ENCODE measurements at regions not wholly inside any gene's neighbourhood (a gene's known extent, or its start where the extent isn't known, plus 50 kb on each side); places are given as distances from the start of the nearest gene placed in this dataset.

- ATAC-seq, result no peak
- no peak overlapping the region for H3K4me3 Mint-ChIP-seq
- peaks cover 17% of the 10 kb centered on the region for H3K4me1 Mint-ChIP-seq (ENCODE audit: low read depth)
- no peak overlapping the region for H3K27ac Mint-ChIP-seq
- POLR2A ChIA-PET, result no interaction called here
- CTCF ChIA-PET, result interaction anchor here (1.0 kb wide), 1 partner anchor 63 kb away, joined by 3 read pairs; no protein-coding TSS in a partner anchor
- H3K36me3 Mint-ChIP-seq (ENCODE audit: low read depth), result no peaks in the 10 kb centered on the region
- H3K9me3 Mint-ChIP-seq (ENCODE audit: insufficient read depth), result no peaks in the 10 kb centered on the region
- no peaks in the 10 kb centered on the region for H3K27me3 Mint-ChIP-seq (ENCODE audit: low read depth)
- DNase-seq, result no peak
These were observed 308.7 kb downstream of the TTLL7 start for GRCh38 chr1:83689921-83690868.

GRCh38 chr1:83682132-83682531 is 316.8 kb downstream of the TTLL7 start:
- ChIA-PET CTCF (no interaction called here), POLR2A (no interaction called here)
- H3K36me3 Mint-ChIP-seq (ENCODE audit: low read depth), result no peaks in the 10 kb centered on the region
- DNase-seq, result no peak
- ATAC-seq, result no peak
- H3K4me3 Mint-ChIP-seq, result no peak overlapping the region
- H3K27me3 Mint-ChIP-seq (ENCODE audit: low read depth), result no peaks in the 10 kb centered on the region
- no peaks in the 10 kb centered on the region for H3K9me3 Mint-ChIP-seq (ENCODE audit: insufficient read depth)
- H3K27ac Mint-ChIP-seq, result no peak overlapping the region
- no peaks in the 10 kb centered on the region for H3K4me1 Mint-ChIP-seq (ENCODE audit: low read depth)

GRCh38 chr1:83676106-83676505 is 322.8 kb downstream of the TTLL7 start:
- ChIA-PET CTCF (no interaction called here), POLR2A (no interaction called here)
- ATAC-seq, result no peak
- DNase-seq, result no peak
- Mint-ChIP-seq H3K9me3 (ENCODE audit: insufficient read depth) (no peaks in the 10 kb centered on the region), H3K27ac (no peak overlapping the region), H3K27me3 (ENCODE audit: low read depth) (no peaks in the 10 kb centered on the region), H3K36me3 (ENCODE audit: low read depth) (no peaks in the 10 kb centered on the region), H3K4me3 (no peak overlapping the region), H3K4me1 (ENCODE audit: low read depth) (no peaks in the 10 kb centered on the region)

GRCh38 chr1:83673312-83673711 is 325.6 kb downstream of the TTLL7 start:
- H3K27ac Mint-ChIP-seq, result no peak overlapping the region
- H3K4me1 Mint-ChIP-seq (ENCODE audit: low read depth), result no peaks in the 10 kb centered on the region
- H3K27me3 Mint-ChIP-seq (ENCODE audit: low read depth), result no peaks in the 10 kb centered on the region
- ChIA-PET POLR2A (no interaction called here), CTCF (no interaction called here)
- no peak overlapping the region for H3K4me3 Mint-ChIP-seq
- no peaks in the 10 kb centered on the region for H3K9me3 Mint-ChIP-seq (ENCODE audit: insufficient read depth)
- DNase-seq (no peak), ATAC-seq (no peak)
- no peaks in the 10 kb centered on the region for H3K36me3 Mint-ChIP-seq (ENCODE audit: low read depth)

- no peak for ATAC-seq
- Mint-ChIP-seq H3K27me3 (ENCODE audit: low read depth) (no peaks in the 10 kb centered on the region), H3K36me3 (ENCODE audit: low read depth) (no peaks in the 10 kb centered on the region), H3K9me3 (ENCODE audit: insufficient read depth) (no peaks in the 10 kb centered on the region), H3K4me1 (ENCODE audit: low read depth) (no peaks in the 10 kb centered on the region), H3K27ac (no peak overlapping the region), H3K4me3 (no peak overlapping the region)
- DNase-seq, result no peak
- ChIA-PET CTCF (no interaction called here), POLR2A (no interaction called here)
These were observed 327.3 kb downstream of the TTLL7 start for GRCh38 chr1:83671586-83671985.

GRCh38 chr1:83670909-83671565 is 327.9 kb downstream of the TTLL7 start:
- ChIA-PET POLR2A (no interaction called here), CTCF (no interaction called here)
- H3K27ac Mint-ChIP-seq, result no peak overlapping the region

DNA sequence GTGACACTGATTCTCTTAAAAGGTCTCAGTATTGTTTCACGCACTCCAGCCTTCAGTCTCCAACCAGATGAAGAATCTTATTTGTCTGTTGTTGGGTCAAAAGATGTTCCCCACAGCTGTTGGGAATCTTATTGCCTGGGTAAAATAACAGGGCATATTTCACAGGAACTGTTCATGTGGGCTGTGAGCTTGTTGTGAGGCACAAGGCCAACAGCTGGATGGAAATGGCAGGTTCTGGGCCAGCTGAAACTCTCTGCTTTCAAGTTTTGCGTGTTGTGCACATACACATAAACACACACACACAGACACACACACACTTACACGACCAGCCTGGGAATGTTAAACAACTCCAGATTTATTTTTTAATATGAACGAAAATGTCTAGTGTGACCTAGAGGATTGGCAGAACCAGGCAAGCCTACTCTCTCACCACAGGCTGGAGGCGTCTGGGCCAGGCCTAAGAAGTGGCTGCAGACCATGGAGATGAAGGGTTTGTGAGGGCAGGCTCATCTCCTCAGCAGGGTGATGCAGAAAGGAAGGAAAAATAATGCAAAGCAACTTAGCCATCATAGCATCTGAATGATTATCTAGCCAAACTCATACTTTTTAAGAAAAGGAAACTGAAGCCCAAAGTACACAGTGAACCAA is 357.0 kb downstream of the TTLL7 start:
- H3K9me3 Mint-ChIP-seq (ENCODE audit: insufficient read depth), result no peaks in the 10 kb centered on the region
- no peaks in the 10 kb centered on the region for H3K27me3 Mint-ChIP-seq (ENCODE audit: low read depth)
- DNase-seq, result no peak
- ATAC-seq, result no peak
- H3K27ac Mint-ChIP-seq, result peak overlapping the region; percentile 36
- H3K4me1 Mint-ChIP-seq (ENCODE audit: low read depth), result peaks cover 13% of the 10 kb centered on the region
- H3K4me3 Mint-ChIP-seq, result no peak overlapping the region
- CTCF ChIA-PET, result no interaction called here
- POLR2A ChIA-PET, result no interaction called here
- H3K36me3 Mint-ChIP-seq (ENCODE audit: low read depth), result no peaks in the 10 kb centered on the region

More at GRCh38 chr1:83670909-83671565, 327.9 kb downstream of the TTLL7 start:
- no peaks in the 10 kb centered on the region for H3K9me3 Mint-ChIP-seq (ENCODE audit: insufficient read depth)
- no peak overlapping the region for H3K4me3 Mint-ChIP-seq
- no peaks in the 10 kb centered on the region for H3K36me3 Mint-ChIP-seq (ENCODE audit: low read depth)
- no peak for DNase-seq
- no peaks in the 10 kb centered on the region for H3K27me3 Mint-ChIP-seq (ENCODE audit: low read depth)
- H3K4me1 Mint-ChIP-seq (ENCODE audit: low read depth), result no peaks in the 10 kb centered on the region
- no peak for ATAC-seq

DNA sequence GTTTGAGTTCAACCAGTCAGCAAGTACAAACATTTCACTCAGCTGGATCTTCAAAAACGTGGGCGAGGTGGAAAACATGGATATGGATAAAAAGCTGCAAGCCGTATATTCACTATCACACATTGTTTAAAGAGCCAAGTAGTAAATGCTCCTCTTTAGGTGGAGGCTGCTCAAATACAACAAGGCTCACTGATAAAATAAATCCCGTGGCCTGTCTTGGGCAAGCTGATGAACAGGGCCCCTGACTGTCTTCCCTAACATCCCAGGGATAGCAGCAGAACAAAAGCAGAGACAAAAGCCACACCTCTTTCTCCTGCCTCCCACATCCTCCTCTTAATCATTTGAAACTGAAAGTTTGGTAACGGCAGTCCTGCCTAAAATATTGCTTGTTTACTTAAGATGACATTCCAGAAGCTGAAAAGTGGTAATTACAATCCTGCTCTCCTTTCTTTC is 357.7 kb downstream of the TTLL7 start:
- Mint-ChIP-seq H3K4me3 (peak overlapping the region; percentile 20), H3K36me3 (ENCODE audit: low read depth) (no peaks in the 10 kb centered on the region), H3K27ac (no peak overlapping the region), H3K9me3 (ENCODE audit: insufficient read depth) (no peaks in the 10 kb centered on the region), H3K27me3 (ENCODE audit: low read depth) (no peaks in the 10 kb centered on the region), H3K4me1 (ENCODE audit: low read depth) (peaks cover 13% of the 10 kb centered on the region)
- POLR2A ChIA-PET, result no interaction called here
- CTCF ChIA-PET, result no interaction called here
- ATAC-seq, result no peak
- no peak for DNase-seq

GRCh38 chr1:83639785-83640184 is 359.1 kb downstream of the TTLL7 start:
- Mint-ChIP-seq H3K4me1 (ENCODE audit: low read depth) (peaks cover 13% of the 10 kb centered on the region), H3K27ac (no peak overlapping the region), H3K9me3 (ENCODE audit: insufficient read depth) (no peaks in the 10 kb centered on the region), H3K36me3 (ENCODE audit: low read depth) (no peaks in the 10 kb centered on the region), H3K4me3 (no peak overlapping the region), H3K27me3 (ENCODE audit: low read depth) (no peaks in the 10 kb centered on the region)
- CTCF ChIA-PET, result interaction anchor here (0.9 to 1.3 kb wide), 2 partner anchors 12 to 18 kb away, joined by 3 read pairs; no protein-coding TSS in a partner anchor
- DNase-seq (no peak), ATAC-seq (no peak)
- POLR2A ChIA-PET, result no interaction called here

DNA sequence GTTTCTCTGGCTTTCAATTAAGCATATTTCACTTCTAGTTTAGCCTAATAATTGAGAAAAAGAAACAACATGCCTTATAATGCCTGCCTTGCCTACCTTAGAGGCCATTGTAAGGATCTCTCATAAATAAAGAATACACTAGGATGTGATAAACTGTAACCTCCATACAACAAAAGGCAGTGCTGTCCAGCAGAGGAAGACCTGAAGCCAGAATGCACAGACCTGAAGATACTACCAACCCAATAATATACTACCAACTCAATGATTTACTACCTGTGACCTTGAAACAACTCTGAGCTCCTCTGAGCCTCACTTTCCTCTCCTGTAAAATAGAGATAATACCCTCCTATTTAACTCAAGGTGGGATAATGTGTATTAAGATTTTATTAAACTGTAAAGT is 361.3 kb downstream of the TTLL7 start:
- H3K4me3 Mint-ChIP-seq, result no peak overlapping the region
- CTCF ChIA-PET, result no interaction called here
- H3K4me1 Mint-ChIP-seq (ENCODE audit: low read depth), result peaks cover 13% of the 10 kb centered on the region
- no peak for DNase-seq
- no peaks in the 10 kb centered on the region for H3K36me3 Mint-ChIP-seq (ENCODE audit: low read depth)
- no peaks in the 10 kb centered on the region for H3K27me3 Mint-ChIP-seq (ENCODE audit: low read depth)
- H3K9me3 Mint-ChIP-seq (ENCODE audit: insufficient read depth), result no peaks in the 10 kb centered on the region
- no peak for ATAC-seq
- POLR2A ChIA-PET, result no interaction called here
- no peak overlapping the region for H3K27ac Mint-ChIP-seq

GRCh38 chr1:83637009-83637408 is 361.9 kb downstream of the TTLL7 start:
- ATAC-seq (no peak), DNase-seq (no peak)
- CTCF ChIA-PET, result no interaction called here
- H3K4me1 Mint-ChIP-seq (ENCODE audit: low read depth), result peaks cover 11% of the 10 kb centered on the region
- no peak overlapping the region for H3K4me3 Mint-ChIP-seq
- H3K27ac Mint-ChIP-seq, result no peak overlapping the region
- no peaks in the 10 kb centered on the region for H3K27me3 Mint-ChIP-seq (ENCODE audit: low read depth)
- POLR2A ChIA-PET, result no interaction called here
- no peaks in the 10 kb centered on the region for H3K36me3 Mint-ChIP-seq (ENCODE audit: low read depth)
- no peaks in the 10 kb centered on the region for H3K9me3 Mint-ChIP-seq (ENCODE audit: insufficient read depth)

- ATAC-seq, result no peak
- Mint-ChIP-seq H3K27ac (no peak overlapping the region), H3K4me1 (ENCODE audit: low read depth) (no peaks in the 10 kb centered on the region), H3K27me3 (ENCODE audit: low read depth) (no peaks in the 10 kb centered on the region), H3K36me3 (ENCODE audit: low read depth) (no peaks in the 10 kb centered on the region), H3K4me3 (no peak overlapping the region), H3K9me3 (ENCODE audit: insufficient read depth) (no peaks in the 10 kb centered on the region)
- no peak for DNase-seq
- POLR2A ChIA-PET, result no interaction called here
- CTCF ChIA-PET, result no interaction called here
These were observed 366.0 kb downstream of the TTLL7 start for GRCh38 chr1:83632906-83633305.

Measured in activated CD8-positive, alpha-beta T cell treated with anti-CD3 and anti-CD28 coated beads, Interleukin-2, amount 10 ng/mL, durations not matched to agents 7 days and 5 days (primary cell).